ENCODE measurements at regions not wholly inside any gene's neighbourhood (a gene's known extent, or its start where the extent isn't known, plus 50 kb on each side); places are given as distances from the start of the nearest gene placed in this dataset.

DNA sequence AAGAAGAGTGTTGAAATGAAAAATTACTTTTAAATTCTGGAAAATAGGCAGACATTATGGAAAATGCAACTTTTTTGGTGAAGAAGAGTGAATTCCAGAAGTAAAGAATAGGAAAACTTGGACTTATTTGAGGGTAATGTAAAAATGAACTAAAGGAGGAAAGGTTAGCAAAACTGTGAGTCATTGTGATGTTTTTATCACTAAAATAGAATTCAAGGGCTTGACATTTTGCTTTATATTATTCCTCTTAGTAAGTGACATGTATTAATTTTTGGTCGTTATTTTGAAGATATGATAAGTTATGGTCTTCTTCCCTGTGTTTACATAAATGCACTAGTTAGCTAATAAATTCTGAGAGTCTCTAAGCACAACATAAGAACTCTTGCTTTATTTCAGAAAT is 390.9 kb downstream of the FAT4 start:
- H3K27ac ChIP-seq (ENCODE audit: low read depth, low read length): no peak overlapping the region
- no peaks in the 10 kb centered on the region for H3K9me2 ChIP-seq (replicated peaks; ENCODE audit: control insufficient read depth, low read length)
- H4K20me1 ChIP-seq (ENCODE audit: control insufficient read depth, insufficient read depth, low read depth, low read length): no peaks in the 10 kb centered on the region
- H3K4me1 ChIP-seq (ENCODE audit: control insufficient read depth, low read length): no peaks in the 10 kb centered on the region
- H3K4me2 ChIP-seq (ENCODE audit: low read length): no peak overlapping the region
- no peaks in the 10 kb centered on the region for H3F3A ChIP-seq (ENCODE audit: control insufficient read depth, insufficient read depth)
- H3K79me2 ChIP-seq (ENCODE audit: control insufficient read depth, low read length): no peaks in the 10 kb centered on the region
- H3K27me3 ChIP-seq (ENCODE audit: control insufficient read depth, low read length): no peaks in the 10 kb centered on the region
- no peak for TF ChIP-seq EZH2phosphoT487 (IDR thresholded peaks at IDR 0.05; ENCODE audit: borderline replicate concordance, low read length)
- TF ChIP-seq, protein P1, sequence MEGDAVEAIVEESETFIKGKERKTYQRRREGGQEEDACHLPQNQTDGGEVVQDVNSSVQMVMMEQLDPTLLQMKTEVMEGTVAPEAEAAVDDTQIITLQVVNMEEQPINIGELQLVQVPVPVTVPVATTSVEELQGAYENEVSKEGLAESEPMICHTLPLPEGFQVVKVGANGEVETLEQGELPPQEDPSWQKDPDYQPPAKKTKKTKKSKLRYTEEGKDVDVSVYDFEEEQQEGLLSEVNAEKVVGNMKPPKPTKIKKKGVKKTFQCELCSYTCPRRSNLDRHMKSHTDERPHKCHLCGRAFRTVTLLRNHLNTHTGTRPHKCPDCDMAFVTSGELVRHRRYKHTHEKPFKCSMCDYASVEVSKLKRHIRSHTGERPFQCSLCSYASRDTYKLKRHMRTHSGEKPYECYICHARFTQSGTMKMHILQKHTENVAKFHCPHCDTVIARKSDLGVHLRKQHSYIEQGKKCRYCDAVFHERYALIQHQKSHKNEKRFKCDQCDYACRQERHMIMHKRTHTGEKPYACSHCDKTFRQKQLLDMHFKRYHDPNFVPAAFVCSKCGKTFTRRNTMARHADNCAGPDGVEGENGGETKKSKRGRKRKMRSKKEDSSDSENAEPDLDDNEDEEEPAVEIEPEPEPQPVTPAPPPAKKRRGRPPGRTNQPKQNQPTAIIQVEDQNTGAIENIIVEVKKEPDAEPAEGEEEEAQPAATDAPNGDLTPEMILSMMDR (IDR thresholded peaks at IDR 0.05; ENCODE audit: low read depth, low read length, poor library complexity, severe bottlenecking): no peak
- H3K9me3 ChIP-seq (ENCODE audit: control insufficient read depth, insufficient read depth, low read length): no peaks in the 10 kb centered on the region
- H3K4me3 ChIP-seq (ENCODE audit: low read length): no peak overlapping the region
- no peaks in the 10 kb centered on the region for H3K36me3 ChIP-seq (ENCODE audit: control insufficient read depth, low read length)

DNA sequence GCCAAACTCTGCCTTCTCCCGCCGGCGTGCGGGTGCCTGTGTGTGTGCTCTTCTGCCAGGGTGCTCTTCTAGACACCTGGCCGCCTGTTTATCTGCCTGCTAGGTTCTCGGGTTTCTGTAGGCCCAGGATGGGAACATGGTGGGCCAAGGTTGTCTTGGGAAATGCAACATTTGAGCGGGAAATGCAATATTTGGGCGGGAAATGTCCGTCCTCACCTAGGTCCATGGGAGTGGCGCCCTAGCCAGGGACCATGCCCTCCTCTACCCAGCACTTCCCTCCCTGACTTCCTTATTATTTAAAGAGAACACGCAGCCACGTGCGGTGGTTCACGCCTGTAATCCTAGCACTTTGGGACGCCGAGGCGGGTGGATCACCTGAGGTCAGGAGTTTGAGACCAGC is 392.6 kb downstream of the FAT4 start:
- no peak overlapping the region for H3K27ac ChIP-seq (ENCODE audit: low read depth, low read length)
- no peaks in the 10 kb centered on the region for H3K79me2 ChIP-seq (ENCODE audit: control insufficient read depth, low read length)
- H3K4me3 ChIP-seq (ENCODE audit: low read length): no peak overlapping the region
- no peaks in the 10 kb centered on the region for H3F3A ChIP-seq (ENCODE audit: control insufficient read depth, insufficient read depth)
- H3K4me2 ChIP-seq (ENCODE audit: low read length): no peak overlapping the region
- TF ChIP-seq EZH2phosphoT487 (IDR thresholded peaks at IDR 0.05; ENCODE audit: borderline replicate concordance, low read length): no peak
- TF ChIP-seq, protein P1 (IDR thresholded peaks at IDR 0.05; ENCODE audit: low read depth, low read length, poor library complexity, severe bottlenecking): no peak
- H3K9me2 ChIP-seq (replicated peaks; ENCODE audit: control insufficient read depth, low read length): no peaks in the 10 kb centered on the region
- H3K36me3 ChIP-seq (ENCODE audit: control insufficient read depth, low read length): no peaks in the 10 kb centered on the region
- no peaks in the 10 kb centered on the region for H3K9me3 ChIP-seq (ENCODE audit: control insufficient read depth, insufficient read depth, low read length)
- no peaks in the 10 kb centered on the region for H3K4me1 ChIP-seq (ENCODE audit: control insufficient read depth, low read length)
- no peaks in the 10 kb centered on the region for H4K20me1 ChIP-seq (ENCODE audit: control insufficient read depth, insufficient read depth, low read depth, low read length)
- H3K27me3 ChIP-seq (ENCODE audit: control insufficient read depth, low read length): no peaks in the 10 kb centered on the region

DNA sequence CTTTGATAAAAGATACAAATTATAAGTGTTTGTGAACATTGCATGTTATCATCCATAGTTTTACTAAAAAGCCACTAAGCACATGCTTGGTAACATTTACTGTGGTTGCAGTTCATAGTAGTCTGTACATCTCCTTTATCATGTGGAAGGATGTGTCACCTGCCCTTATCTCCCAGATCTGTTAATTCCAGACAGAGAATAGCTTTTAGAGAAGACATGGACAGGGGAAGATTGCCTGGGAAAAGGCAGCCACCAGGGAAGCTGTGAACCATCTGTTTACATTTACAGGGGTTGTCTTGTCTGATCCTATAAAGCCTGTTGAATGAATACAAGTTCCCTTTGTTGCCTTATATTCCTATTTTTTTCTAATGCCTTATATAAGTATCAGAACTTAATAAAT is 396.0 kb downstream of the FAT4 start:
- TF ChIP-seq, protein P1 (IDR thresholded peaks at IDR 0.05; ENCODE audit: low read depth, low read length, poor library complexity, severe bottlenecking): no peak
- no peak for TF ChIP-seq EZH2phosphoT487 (IDR thresholded peaks at IDR 0.05; ENCODE audit: borderline replicate concordance, low read length)

DNA sequence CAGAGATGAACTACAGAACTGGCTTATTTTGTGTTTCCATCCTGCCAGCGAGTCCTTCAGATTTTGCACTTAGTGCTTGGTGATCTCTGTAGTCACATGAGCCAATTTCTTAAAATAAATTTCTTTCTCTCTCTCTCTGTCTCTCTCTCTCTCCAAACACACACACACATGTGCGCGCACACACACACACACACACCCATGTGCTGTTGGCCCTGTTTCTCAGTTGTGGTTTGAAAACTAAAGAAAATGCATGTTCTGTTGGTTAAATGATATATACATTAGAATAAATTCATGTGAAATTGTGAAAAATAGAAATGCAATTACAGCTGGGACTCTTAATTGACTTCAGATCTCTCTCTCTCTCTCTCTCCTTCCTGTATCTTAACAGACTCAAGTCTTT is 399.3 kb downstream of the FAT4 start:
- H3K27me3 ChIP-seq (ENCODE audit: control insufficient read depth, low read length): no peaks in the 10 kb centered on the region
- no peak overlapping the region for H3K27ac ChIP-seq (ENCODE audit: low read depth, low read length)
- no peaks in the 10 kb centered on the region for H3K79me2 ChIP-seq (ENCODE audit: control insufficient read depth, low read length)
- H3K4me1 ChIP-seq (ENCODE audit: control insufficient read depth, low read length): no peaks in the 10 kb centered on the region
- no peaks in the 10 kb centered on the region for H4K20me1 ChIP-seq (ENCODE audit: control insufficient read depth, insufficient read depth, low read depth, low read length)
- no peaks in the 10 kb centered on the region for H3F3A ChIP-seq (ENCODE audit: control insufficient read depth, insufficient read depth)
- no peaks in the 10 kb centered on the region for H3K9me3 ChIP-seq (ENCODE audit: control insufficient read depth, insufficient read depth, low read length)
- H3K36me3 ChIP-seq (ENCODE audit: control insufficient read depth, low read length): no peaks in the 10 kb centered on the region
- no peaks in the 10 kb centered on the region for H3K9me2 ChIP-seq (replicated peaks; ENCODE audit: control insufficient read depth, low read length)
- H3K4me2 ChIP-seq (ENCODE audit: low read length): no peak overlapping the region
- no peak for TF ChIP-seq EZH2phosphoT487 (IDR thresholded peaks at IDR 0.05; ENCODE audit: borderline replicate concordance, low read length)
- TF ChIP-seq, protein P1 (IDR thresholded peaks at IDR 0.05; ENCODE audit: low read depth, low read length, poor library complexity, severe bottlenecking): no peak
- no peak overlapping the region for H3K4me3 ChIP-seq (ENCODE audit: low read length)

More for the DNA sequence above, 396.0 kb downstream of the FAT4 start:
- Histone ChIP-seq H3K27ac (ENCODE audit: low read depth, low read length) (no peak overlapping the region), H3K36me3 (ENCODE audit: control insufficient read depth, low read length) (no peaks in the 10 kb centered on the region), H3K4me2 (ENCODE audit: low read length) (no peak overlapping the region), H3K27me3 (ENCODE audit: control insufficient read depth, low read length) (no peaks in the 10 kb centered on the region), H4K20me1 (ENCODE audit: control insufficient read depth, insufficient read depth, low read depth, low read length) (no peaks in the 10 kb centered on the region), H3K79me2 (ENCODE audit: control insufficient read depth, low read length) (no peaks in the 10 kb centered on the region), H3K9me2 (replicated peaks; ENCODE audit: control insufficient read depth, low read length) (no peaks in the 10 kb centered on the region), H3K4me1 (ENCODE audit: control insufficient read depth, low read length) (no peaks in the 10 kb centered on the region), H3K4me3 (ENCODE audit: low read length) (no peak overlapping the region), H3F3A (ENCODE audit: control insufficient read depth, insufficient read depth) (no peaks in the 10 kb centered on the region), H3K9me3 (ENCODE audit: control insufficient read depth, insufficient read depth, low read length) (no peaks in the 10 kb centered on the region)
